ENCODE measurements at regions not wholly inside any gene's neighbourhood (a gene's known extent, or its start where the extent isn't known, plus 50 kb on each side); places are given as distances from the start of the nearest gene placed in this dataset.

GRCh38 chr5:8013948-8014710 lies 145.2 kb downstream of the MTRR start:
- Histone ChIP-seq H3K27me3 (replicated peaks; ENCODE audit: insufficient read depth) (no peaks in the 10 kb centered on the region), H3K9me3 (no peaks in the 10 kb centered on the region), H3K27ac (no peak overlapping the region), H3K4me3 (no peak overlapping the region), H3K4me1 (replicated peaks) (no peaks in the 10 kb centered on the region), H3K36me3 (no peaks in the 10 kb centered on the region)
- TF ChIP-seq POLR2AphosphoS5 (IDR thresholded peaks at IDR 0.05), result no peak
- no peak for TF ChIP-seq CTCF (IDR thresholded peaks at IDR 0.05)
- TF ChIP-seq POLR2A (IDR thresholded peaks at IDR 0.05), result no peak
- DNase-seq (ENCODE audit: low spot score), result no peak
- intact Hi-C loops (cut with DNase I), result no loop called here
- 68% methylated on average over 7 of the region's 7 CpGs for WGBS

GRCh38 chr5:8019719-8020218 lies 150.8 kb downstream of the MTRR start:
- Histone ChIP-seq H3K4me3 (no peak overlapping the region), H3K4me1 (replicated peaks) (no peaks in the 10 kb centered on the region), H3K36me3 (no peaks in the 10 kb centered on the region), H3K27ac (no peak overlapping the region), H3K9me3 (no peaks in the 10 kb centered on the region), H3K27me3 (replicated peaks; ENCODE audit: insufficient read depth) (no peaks in the 10 kb centered on the region)
- no peak for DNase-seq (ENCODE audit: low spot score)
- WGBS, result 70% methylated on average over 5 of the region's 5 CpGs
- intact Hi-C loops (cut with DNase I), result no loop called here
- no peak for TF ChIP-seq POLR2AphosphoS5 (IDR thresholded peaks at IDR 0.05)
- TF ChIP-seq POLR2A (IDR thresholded peaks at IDR 0.05), result no peak
- no peak for TF ChIP-seq CTCF (IDR thresholded peaks at IDR 0.05)

DNA sequence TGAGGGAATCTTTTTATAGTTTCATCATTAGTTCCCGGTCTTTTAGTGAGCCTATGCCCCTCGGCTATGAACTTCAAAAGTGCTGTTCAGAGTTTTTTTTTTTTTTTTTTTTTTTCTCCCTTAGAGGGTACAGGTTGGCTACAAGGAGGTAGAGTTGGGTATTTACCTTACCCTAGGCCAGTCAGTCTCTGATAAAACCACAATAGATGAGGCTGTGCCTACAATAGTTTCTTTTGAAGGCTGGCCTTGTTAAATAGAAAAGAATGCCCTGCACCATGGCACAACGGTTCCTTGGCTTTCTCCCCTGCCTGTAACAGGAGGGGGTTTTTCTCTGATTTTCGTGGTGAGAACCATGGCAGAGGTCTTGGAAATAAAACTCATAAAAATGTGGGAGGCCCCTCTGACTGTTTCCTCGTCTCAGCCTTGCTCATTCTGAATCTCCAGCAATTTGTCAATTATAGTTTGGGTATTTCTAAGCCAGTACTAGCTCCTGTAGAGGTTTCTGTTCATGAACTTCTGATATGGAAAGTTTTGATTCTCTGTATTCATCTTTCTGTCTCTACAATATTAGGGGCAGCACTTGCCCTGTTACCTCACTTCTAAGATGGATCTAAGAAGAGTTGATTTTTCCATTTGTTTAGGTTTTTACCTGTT lies 152.0 kb downstream of the MTRR start:
- H3K9me3 ChIP-seq, result no peaks in the 10 kb centered on the region
- DNase-seq (ENCODE audit: low spot score), result no peak

DNA sequence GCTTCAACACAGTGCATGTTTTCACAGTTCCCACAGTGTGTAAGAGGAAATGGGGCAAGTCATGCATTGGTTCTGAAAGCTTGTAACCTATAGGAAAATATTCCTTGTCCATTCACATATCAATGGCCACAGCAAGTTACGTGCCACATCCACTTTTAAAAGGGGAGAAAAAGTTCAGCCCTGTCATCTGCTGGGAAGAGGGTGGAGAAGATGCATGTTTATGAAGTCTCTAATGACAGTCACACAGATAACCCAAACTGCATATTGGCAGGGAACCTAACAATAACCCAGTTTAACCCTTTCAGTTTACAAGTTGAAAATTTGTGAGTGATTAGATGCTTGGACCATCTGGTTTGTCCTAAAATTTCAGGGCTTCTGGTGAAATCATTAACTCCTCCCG lies 159.3 kb downstream of the MTRR start:
- H3K9me3 ChIP-seq, result no peaks in the 10 kb centered on the region
- DNase-seq (ENCODE audit: low spot score), result no peak
- TF ChIP-seq POLR2AphosphoS5 (IDR thresholded peaks at IDR 0.05), result no peak
- no peak for TF ChIP-seq CTCF (IDR thresholded peaks at IDR 0.05)
- TF ChIP-seq POLR2A (IDR thresholded peaks at IDR 0.05), result no peak
- no peaks in the 10 kb centered on the region for H3K36me3 ChIP-seq
- 74% methylated on average over 2 of the region's 2 CpGs for WGBS
- no peak overlapping the region for H3K27ac ChIP-seq
- intact Hi-C loops (cut with DNase I), result no loop called here
- H3K4me1 ChIP-seq (replicated peaks), result no peaks in the 10 kb centered on the region
- H3K27me3 ChIP-seq (replicated peaks; ENCODE audit: insufficient read depth), result no peaks in the 10 kb centered on the region
- no peak overlapping the region for H3K4me3 ChIP-seq

More for the DNA sequence above, 152.0 kb downstream of the MTRR start:
- 35% methylated on average over 5 of the region's 5 CpGs for WGBS
- no peaks in the 10 kb centered on the region for H3K27me3 ChIP-seq (replicated peaks; ENCODE audit: insufficient read depth)
- no peak overlapping the region for H3K4me3 ChIP-seq
- no peaks in the 10 kb centered on the region for H3K4me1 ChIP-seq (replicated peaks)
- intact Hi-C loops (cut with DNase I), result no loop called here
- no peak for TF ChIP-seq POLR2AphosphoS5 (IDR thresholded peaks at IDR 0.05)
- no peak for TF ChIP-seq POLR2A (IDR thresholded peaks at IDR 0.05)
- TF ChIP-seq CTCF (IDR thresholded peaks at IDR 0.05), result no peak
- no peak overlapping the region for H3K27ac ChIP-seq
- no peaks in the 10 kb centered on the region for H3K36me3 ChIP-seq
